ENCODE measurements at regions not wholly inside any gene's neighbourhood (a gene's known extent, or its start where the extent isn't known, plus 50 kb on each side); places are given as distances from the start of the nearest gene placed in this dataset.

GRCh38 chr15:60264566-60264965 lies 133.2 kb downstream of the ANXA2 start:
- Histone ChIP-seq H3K9me3 (ENCODE audit: control insufficient read depth in 1 of 2, insufficient read depth in 1 of 2, low read depth in 1 of 2, low read length in 2 of 2) (no peaks in the 10 kb centered on the region), H3K27ac (ENCODE audit: low read depth, low read length) (no peak overlapping the region), H3K9ac (ENCODE audit: low read length) (no peak overlapping the region), H3K4me1 (ENCODE audit: control insufficient read depth in 1 of 2, insufficient read depth in 2 of 2, low read length in 2 of 2) (no peaks in the 10 kb centered on the region), H3K4me3 (replicated peaks in 1 of 2; ENCODE audit: low read depth in 1 of 2, low read length in 2 of 2) (no peak overlapping the region), H3K4me2 (ENCODE audit: low read length) (no peak overlapping the region), H4K20me1 (ENCODE audit: insufficient read depth) (no peaks in the 10 kb centered on the region), H3K79me2 (ENCODE audit: insufficient read depth, low read length) (no peaks in the 10 kb centered on the region), H2AFZ (ENCODE audit: low read depth, low read length, poor library complexity, severe bottlenecking) (no peak overlapping the region), H3K9me2 (ENCODE audit: insufficient read depth) (no peaks in the 10 kb centered on the region), H3K36me3 (ENCODE audit: control insufficient read depth in 1 of 2, insufficient read depth in 2 of 2, low read length in 2 of 2) (no peaks in the 10 kb centered on the region), H3K27me3 (ENCODE audit: insufficient read depth, low read length) (peaks cover 91% of the 10 kb centered on the region)
- ATAC-seq (no peak), DNase-seq (ENCODE audit: low read depth, low spot score) (no peak)
- no TSS peak for BruUV-seq (replicated peaks)
- intact Hi-C loops (cut with micrococcal nuclease): no loop called here
- ChIA-PET POLR2A (no interaction called here), CTCF (no interaction called here), RAD21 (ENCODE audit: low non-redundant PET in 1 of 2, low total read pairs in 2 of 2, uncharacterized antibody in 2 of 2, unreplicated experiment in 2 of 2) (no interaction called here)
- TF ChIP-seq ZNF274 (IDR thresholded peaks at IDR 0.05; ENCODE audit: low read depth, low read length): no peak
- no peak for TF ChIP-seq CBX3 (IDR thresholded peaks at IDR 0.05; ENCODE audit: low read depth)
- no peak for TF ChIP-seq ZBTB33 (IDR thresholded peaks at IDR 0.05; ENCODE audit: extremely low read depth, insufficient replicate concordance, low read length)
- no peak for TF ChIP-seq CEBPB (IDR thresholded peaks at IDR 0.05; ENCODE audit: low read depth)
- TF ChIP-seq EGR1 (IDR thresholded peaks at IDR 0.05; ENCODE audit: low read depth): no peak
- no peak for TF ChIP-seq REST (IDR thresholded peaks at IDR 0.05; ENCODE audit: low read depth)
- no peak for TF ChIP-seq ELF1 (IDR thresholded peaks at IDR 0.05; ENCODE audit: borderline replicate concordance, low read depth)
- TF ChIP-seq SP1 (IDR thresholded peaks at IDR 0.05; ENCODE audit: low read depth): no peak
- no peak for TF ChIP-seq POLR2A (IDR thresholded peaks at IDR 0.05; ENCODE audit: borderline replicate concordance, extremely low read depth, insufficient read depth, insufficient read length)
- TF ChIP-seq POLR2AphosphoS5 (IDR thresholded peaks at IDR 0.05; ENCODE audit: low read depth, low read length): no peak
- TF ChIP-seq MAX (IDR thresholded peaks at IDR 0.05): no peak
- TF ChIP-seq RAD21 (IDR thresholded peaks at IDR 0.05; ENCODE audit: low read depth): no peak
- TF ChIP-seq SIN3A (IDR thresholded peaks at IDR 0.05; ENCODE audit: low read depth): no peak
- TF ChIP-seq CTCF (IDR thresholded peaks at IDR 0.05 in 2 of 3, conservative IDR thresholded peaks at IDR 0.05 in 1 of 3; ENCODE audit: borderline replicate concordance in 1 of 3, insufficient read depth in 1 of 3, low read depth in 2 of 3, low read length in 2 of 3): no peak
- no peak for TF ChIP-seq JUND (IDR thresholded peaks at IDR 0.05)
- no peak for TF ChIP-seq YY1 (IDR thresholded peaks at IDR 0.05; ENCODE audit: extremely low read depth, insufficient replicate concordance, low read depth, low read length)
- no peak for TF ChIP-seq SRF (IDR thresholded peaks at IDR 0.05; ENCODE audit: low read depth)
- no peak for TF ChIP-seq EZH2 (IDR thresholded peaks at IDR 0.05)
- TF ChIP-seq, protein P1, sequence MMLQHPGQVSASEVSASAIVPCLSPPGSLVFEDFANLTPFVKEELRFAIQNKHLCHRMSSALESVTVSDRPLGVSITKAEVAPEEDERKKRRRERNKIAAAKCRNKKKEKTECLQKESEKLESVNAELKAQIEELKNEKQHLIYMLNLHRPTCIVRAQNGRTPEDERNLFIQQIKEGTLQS (IDR thresholded peaks at IDR 0.05): no peak

Data from HCT116 (cell line).